Fibroblast of lung (primary cell): ENCODE measurements at regions not wholly inside any gene's neighbourhood (a gene's known extent, or its start where the extent isn't known, plus 50 kb on each side); places are given as distances from the start of the nearest gene placed in this dataset.

Source experiments
- DNase-seq, 2 donors: peaks; one replicate each; pipeline versions ENCODE4 v3.0.0 to v3.0.0-alpha.2; 2010; ENCODE audit warnings: low read depth in 2 of 2
- H2AFZ ChIP-seq: 2 replicates; pipeline ENCODE4 v1.5.1; 2012; ENCODE audit warnings: low read length, control low read depth, inconsistent platforms
- H3K27ac ChIP-seq: 2 replicates; pipeline ENCODE4 v1.5.1; 2011; ENCODE audit warnings: low read length, control low read depth; ENCODE audit not compliant: insufficient read depth
- H3K27me3 ChIP-seq: 2 replicates; pipeline ENCODE4 v1.5.1; 2011; ENCODE audit warnings: mild to moderate bottlenecking, low read length; ENCODE audit not compliant: control insufficient read depth, insufficient read depth
- H3K36me3 ChIP-seq: 2 replicates; pipeline ENCODE4 v1.5.1; 2011; ENCODE audit warnings: low read length; ENCODE audit not compliant: control insufficient read depth, insufficient read depth
- H3K4me1 ChIP-seq: 2 replicates; pipeline ENCODE4 v1.5.1; 2011; ENCODE audit warnings: low read length; ENCODE audit not compliant: control insufficient read depth, insufficient read depth; ENCODE audit errors: extremely low read depth
- H3K4me2 ChIP-seq: 2 replicates; pipeline ENCODE4 v1.5.1; 2011; ENCODE audit warnings: low read length, control low read depth; ENCODE audit not compliant: insufficient read depth; ENCODE audit errors: extremely low read depth
- H3K4me3 ChIP-seq, 4 experiments: fragments of 200-600 bp in 1 of 4; sonication (generic) in 1 of 4; replicated peaks in 1 of 4; 2 replicates each; pipeline ENCODE4 v1.5.1; 2011 to 2016; ENCODE audit warnings: low read length in 4 of 4, low read depth in 3 of 4, mild to moderate bottlenecking in 3 of 4, control low read depth in 2 of 4, inconsistent platforms in 1 of 4, mixed read lengths in 1 of 4; ENCODE audit not compliant: insufficient read depth in 1 of 4; ENCODE audit errors: control extremely low read depth in 1 of 4
- H3K79me2 ChIP-seq: 2 replicates; pipeline ENCODE4 v1.5.1; 2012; ENCODE audit warnings: mild to moderate bottlenecking, low read length, inconsistent platforms; ENCODE audit not compliant: control insufficient read depth, insufficient read depth
- H3K9ac ChIP-seq: 2 replicates; pipeline ENCODE4 v1.5.1; 2011; ENCODE audit warnings: mild to moderate bottlenecking, low read length, control low read depth; ENCODE audit not compliant: insufficient read depth
- H3K9me3 ChIP-seq: 2 replicates; pipeline ENCODE4 v1.5.1; 2012; ENCODE audit warnings: low read depth, low read length; ENCODE audit not compliant: control insufficient read depth, insufficient read depth
- H4K20me1 ChIP-seq: 2 replicates; pipeline ENCODE4 v1.5.1; 2011; ENCODE audit warnings: low read length; ENCODE audit not compliant: control insufficient read depth, insufficient read depth; ENCODE audit errors: extremely low read depth
- CTCF ChIP-seq, 2 donors: IDR thresholded peaks in 1 of 2; conservative IDR thresholded peaks in 1 of 2; 1 replicate in 1 of 2; 2 replicates in 1 of 2; pipeline ENCODE4 v1.5.1; 2011 to 2012; ENCODE audit warnings: low read length in 2 of 2, control low read depth in 1 of 2, inconsistent platforms in 1 of 2, low read depth in 1 of 2, mild to moderate bottlenecking in 1 of 2
- EZH2 ChIP-seq: IDR thresholded peaks from 2 replicates; pipeline ENCODE4 v1.5.1; 2012; ENCODE audit warnings: low read length, control low read depth, mild to moderate bottlenecking; ENCODE audit errors: missing control alignments

DNA sequence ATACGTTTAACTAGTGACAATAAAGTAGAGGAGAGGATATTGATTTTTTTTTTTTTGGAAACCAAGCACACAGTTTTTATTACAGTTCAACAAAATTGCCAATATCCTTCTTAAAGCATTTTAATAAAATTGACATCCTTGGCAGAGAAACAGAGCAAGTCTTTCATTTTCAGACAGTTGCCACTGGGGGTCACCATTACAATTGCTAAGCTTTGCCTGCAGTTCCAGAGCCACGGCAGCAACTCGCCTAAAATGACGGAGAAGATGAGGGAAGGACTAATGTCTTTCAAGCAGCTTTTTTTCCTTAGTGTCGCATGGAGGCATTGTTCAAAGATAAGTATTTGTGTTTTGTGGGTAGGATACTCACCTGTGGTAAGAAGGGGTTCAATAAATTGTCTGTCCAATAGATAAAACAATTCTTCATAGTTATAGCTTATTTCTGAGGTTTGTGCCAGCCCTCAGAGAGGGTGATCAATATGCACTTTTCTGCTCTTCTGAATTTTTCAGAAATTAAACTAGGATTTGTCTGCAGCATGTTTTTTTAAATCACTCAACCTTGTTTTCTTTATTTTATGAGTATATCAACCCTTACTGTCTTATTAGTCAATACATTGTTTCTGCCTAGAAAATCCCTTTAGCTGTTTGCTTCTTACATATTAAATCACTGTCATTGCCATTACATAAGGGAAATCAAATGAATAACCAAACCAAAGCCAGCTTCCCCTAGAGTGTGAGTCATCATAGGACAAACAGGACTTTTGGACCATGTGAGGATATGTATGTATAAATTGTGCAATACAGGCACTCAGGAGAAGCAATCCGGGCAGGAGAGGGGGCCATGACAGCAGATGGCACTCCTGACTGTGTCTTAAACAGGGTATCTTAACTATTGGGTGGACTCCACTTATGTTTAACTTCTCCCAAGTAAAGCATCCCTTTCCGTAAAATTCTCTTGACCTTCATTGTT, 508.1 kb upstream of the ARX start:
- peak; percentile 4 to 65 for DNase-seq
- H3K4me2 ChIP-seq: no peak overlapping the region

DNA sequence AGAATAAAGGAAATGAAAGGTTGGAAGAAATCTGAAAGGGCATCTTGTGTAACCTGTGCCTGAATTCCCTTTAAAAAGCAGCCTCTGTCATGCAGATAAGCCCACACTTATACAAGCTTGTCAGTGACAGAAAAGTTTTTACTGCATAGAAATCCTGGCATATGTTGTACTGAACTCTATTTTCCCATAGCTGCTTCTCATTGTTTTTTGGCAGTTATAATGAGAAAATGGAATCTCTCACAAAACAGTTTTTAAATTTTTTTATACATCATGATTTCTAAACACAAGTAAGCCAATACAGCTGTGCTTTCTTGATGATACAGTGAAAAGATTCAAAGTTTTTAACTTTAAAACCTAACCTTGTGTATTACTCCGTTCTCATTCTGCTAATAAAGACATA, 511.4 kb upstream of the ARX start:
- no peak overlapping the region for H3K4me3 ChIP-seq
- no peak overlapping the region for H2AFZ ChIP-seq
- H3K79me2 ChIP-seq: no peaks in the 10 kb centered on the region
- no peaks in the 10 kb centered on the region for H4K20me1 ChIP-seq
- H3K9ac ChIP-seq: no peak overlapping the region
- no peaks in the 10 kb centered on the region for H3K9me3 ChIP-seq
- no peaks in the 10 kb centered on the region for H3K27me3 ChIP-seq
- H3K4me1 ChIP-seq: no peaks in the 10 kb centered on the region
- no peak for TF ChIP-seq CTCF (conservative IDR thresholded peaks at IDR 0.05 in 1 of 2, IDR thresholded peaks at IDR 0.05 in 1 of 2; ENCODE audit: low read depth in 1 of 2, low read length in 2 of 2)
- no peak for TF ChIP-seq EZH2
- H3K27ac ChIP-seq: no peak overlapping the region
- H3K4me2 ChIP-seq: no peak overlapping the region
- no peaks in the 10 kb centered on the region for H3K36me3 ChIP-seq
- DNase-seq: no peak

More for the DNA sequence above, 508.1 kb upstream of the ARX start:
- no peaks in the 10 kb centered on the region for H3K9me3 ChIP-seq
- H3K36me3 ChIP-seq: no peaks in the 10 kb centered on the region
- no peak overlapping the region for H3K27ac ChIP-seq
- H3K79me2 ChIP-seq: no peaks in the 10 kb centered on the region
- H3K4me1 ChIP-seq: no peaks in the 10 kb centered on the region
- H3K9ac ChIP-seq: no peak overlapping the region
- TF ChIP-seq EZH2: no peak
- TF ChIP-seq CTCF (conservative IDR thresholded peaks at IDR 0.05 in 1 of 2, IDR thresholded peaks at IDR 0.05 in 1 of 2; ENCODE audit: low read depth in 1 of 2, low read length in 2 of 2): peak; percentile 10 to 39
- H3K27me3 ChIP-seq: no peaks in the 10 kb centered on the region
- H4K20me1 ChIP-seq: no peaks in the 10 kb centered on the region
- no peak overlapping the region for H3K4me3 ChIP-seq
- H2AFZ ChIP-seq: no peak overlapping the region

DNA sequence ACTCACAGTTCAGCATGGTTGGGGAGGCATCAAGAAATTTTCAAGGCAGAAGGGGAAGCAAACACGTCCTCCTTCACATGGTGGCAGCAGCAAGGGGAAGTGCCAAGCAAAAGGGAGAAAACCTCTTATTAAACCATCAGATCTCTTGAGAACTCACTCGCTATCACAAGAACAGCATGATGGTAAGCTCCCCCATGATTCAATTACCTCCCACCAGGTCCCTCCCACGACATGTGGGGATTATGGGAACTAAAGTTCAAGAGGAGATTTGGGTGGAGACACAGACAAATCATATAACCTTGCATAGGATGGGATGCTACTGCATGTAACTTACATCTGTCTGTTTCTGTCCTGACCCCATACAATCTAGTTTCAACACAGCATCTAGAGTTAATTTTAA, 511.8 kb upstream of the ARX start:
- Histone ChIP-seq H3K4me1 (no peaks in the 10 kb centered on the region), H3K79me2 (no peaks in the 10 kb centered on the region), H3K9me3 (no peaks in the 10 kb centered on the region), H3K27ac (no peak overlapping the region), H2AFZ (no peak overlapping the region), H3K36me3 (no peaks in the 10 kb centered on the region), H4K20me1 (no peaks in the 10 kb centered on the region), H3K27me3 (no peaks in the 10 kb centered on the region), H3K4me2 (no peak overlapping the region), H3K9ac (no peak overlapping the region), H3K4me3 (no peak overlapping the region)
- TF ChIP-seq CTCF (conservative IDR thresholded peaks at IDR 0.05 in 1 of 2, IDR thresholded peaks at IDR 0.05 in 1 of 2; ENCODE audit: low read depth in 1 of 2, low read length in 2 of 2) (no peak), EZH2 (no peak)
- DNase-seq: no peak
